Choroid plexus epithelial cell (primary cell): ENCODE measurements at regions not wholly inside any gene's neighbourhood (a gene's known extent, or its start where the extent isn't known, plus 50 kb on each side); places are given as distances from the start of the nearest gene placed in this dataset.

Source experiments
- DNase-seq: peaks from one replicate; pipeline ENCODE4 v3.0.0-alpha.2; 2010; ENCODE audit warnings: low read depth
- H3K4me3 ChIP-seq: 2 replicates; pipeline ENCODE4 v1.5.1; 2011; ENCODE audit warnings: low read depth, mild to moderate bottlenecking, control low read depth, low read length, moderate library complexity
- CTCF ChIP-seq: conservative IDR thresholded peaks from 2 replicates; pipeline ENCODE4 v1.5.1; 2011; ENCODE audit warnings: low read depth, mild to moderate bottlenecking, control low read depth, inconsistent platforms, low read length, moderate library complexity

- no peak overlapping the region for H3K4me3 ChIP-seq
- no peak for TF ChIP-seq CTCF
- no peak for DNase-seq
Observed at GRCh38 chr17:49906531-49907136, 58.8 kb upstream of the TAC4 start.

GRCh38 chr17:49907279-49907678 is 59.4 kb upstream of the TAC4 start:
- no peak for TF ChIP-seq CTCF
- DNase-seq, result no peak
- H3K4me3 ChIP-seq, result no peak overlapping the region

- TF ChIP-seq CTCF, result no peak
- no peak overlapping the region for H3K4me3 ChIP-seq
- DNase-seq, result no peak
Observed at GRCh38 chr17:49908782-49909714, 59.9 kb upstream of the DLX4 start.

DNA sequence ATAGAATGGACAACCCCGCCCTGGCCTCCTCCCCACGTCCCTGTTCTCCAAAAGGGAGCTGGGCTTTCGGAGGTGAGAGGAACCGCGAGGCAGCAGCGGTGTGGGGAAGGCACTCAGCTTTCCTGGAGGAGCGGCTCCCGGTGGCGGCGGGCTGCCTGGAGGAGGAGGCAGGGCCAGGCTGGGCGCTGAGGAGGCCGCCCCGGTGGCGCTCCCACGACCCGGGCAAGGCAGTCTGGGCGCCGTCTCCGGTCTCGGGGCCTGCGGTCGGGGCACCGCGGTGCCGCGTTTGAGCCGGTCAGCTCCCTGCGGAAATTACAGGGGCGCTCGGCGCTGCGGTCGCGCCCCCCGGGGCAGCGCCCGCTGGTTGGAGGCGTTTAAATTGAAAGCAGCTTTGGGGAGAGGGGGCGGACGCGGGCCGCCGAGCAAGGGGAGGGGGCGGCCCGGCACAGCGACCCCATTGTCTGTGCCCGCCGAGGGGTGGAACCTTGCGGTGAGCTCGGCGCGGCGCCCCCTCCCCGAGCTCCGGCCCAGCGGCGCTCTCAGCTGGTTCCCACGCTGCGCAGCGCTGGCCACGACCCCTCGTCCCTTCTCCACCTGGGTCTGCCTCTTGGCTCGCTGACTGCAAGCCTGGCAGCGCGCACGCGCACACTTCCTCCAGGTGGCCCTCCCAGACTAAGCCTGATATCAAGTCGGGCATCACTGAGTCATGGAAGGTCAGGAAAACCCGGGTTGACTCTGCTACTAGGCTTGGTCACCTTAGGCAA is 58.7 kb upstream of the DLX4 start:
- H3K4me3 ChIP-seq, result no peak overlapping the region
- DNase-seq, result peak; percentile 22
- no peak for TF ChIP-seq CTCF

DNA sequence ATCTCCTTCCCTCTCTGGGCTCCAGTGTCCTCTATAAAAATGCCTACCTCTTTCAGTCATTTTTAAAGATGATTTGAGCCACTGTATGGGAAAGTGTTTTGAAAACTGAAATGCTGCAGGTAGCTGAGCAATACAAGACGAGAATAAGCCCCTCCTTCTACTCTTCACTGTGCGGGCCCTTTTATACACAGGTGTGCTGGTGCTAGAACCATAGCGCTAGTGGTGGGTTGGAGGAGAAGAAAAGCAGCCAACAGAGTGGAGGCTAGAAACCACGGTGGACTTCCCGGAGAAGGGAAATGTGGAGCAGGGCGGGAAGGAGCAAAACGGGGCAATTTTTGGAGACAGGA is 58.2 kb upstream of the DLX4 start:
- no peak overlapping the region for H3K4me3 ChIP-seq
- no peak for TF ChIP-seq CTCF
- no peak for DNase-seq

GRCh38 chr17:49911719-49912118 is 57.3 kb upstream of the DLX4 start:
- no peak for DNase-seq
- TF ChIP-seq CTCF, result no peak
- H3K4me3 ChIP-seq, result no peak overlapping the region
